GM12878 (cell line): ENCODE measurements at regions not wholly inside any gene's neighbourhood (a gene's known extent, or its start where the extent isn't known, plus 50 kb on each side); places are given as distances from the start of the nearest gene placed in this dataset.

Experiments used
- ATAC-seq: fragments of 200-7000 bp; cut with Tn5 transposase; 3 replicates; pipeline ENCODE4 v1.9.1; 2020; ENCODE audit warnings: mild to moderate bottlenecking, moderate library complexity
- BruUV-seq: library from RNA; stranded (reverse); fragments of 400-500 nt; replicated peaks from 2 replicates; lab custom pipeline; 2021; lab: Mats Ljungman, UMichigan
- CTCF ChIA-PET: fragments of 300-600 bp; sonication (Branson Sonifier 250); formaldehyde crosslinking; extraction: SDS; loops from one replicate; lab custom pipeline; 2021; ENCODE audit warnings: inconsistent platforms; lab: Yijun Ruan, JAX
- POLR2A ChIA-PET: fragments of 350-600 bp; formaldehyde crosslinking; extraction: SDS; loops from one replicate; lab custom pipeline; 2021; ENCODE audit warnings: inconsistent platforms; lab: Charles Lee
- RAD21 ChIA-PET: fragments of 300-600 bp; sonication (Branson Sonifier 250); formaldehyde crosslinking; loops from one replicate; lab custom pipeline; 2023; ENCODE audit warnings: antibody characterized with exemption; ENCODE audit not compliant: unreplicated experiment; lab: Charles Lee
- SMC1A ChIA-PET: fragments of 300-600 bp; sonication (Branson Sonifier 250); formaldehyde crosslinking; loops from one replicate; lab custom pipeline; 2023; ENCODE audit not compliant: unreplicated experiment, uncharacterized antibody; lab: Charles Lee
- DNase-seq: peaks from one replicate; pipeline ENCODE4 v3.0.0-alpha.2; 2011; ENCODE audit warnings: low read depth, low spot score
- FAIRE-seq: peaks from 3 replicates; lab custom pipeline; 2011; peaks lifted over from hg19 to GRCh38; lab: Jason Lieb, UNC
- H2AFZ ChIP-seq: 2 replicates; pipeline ENCODE4 v1.6.0; 2011; ENCODE audit warnings: low read depth, low read length, control low read depth; ENCODE audit not compliant: control insufficient read depth
- H3K27ac ChIP-seq: 2 replicates; pipeline ENCODE4 v1.5.1; 2011; ENCODE audit warnings: control low read depth; ENCODE audit not compliant: control insufficient read depth, insufficient read depth
- H3K27me3 ChIP-seq, 2 experiments: replicated peaks in 1 of 2; 2 replicates each; pipeline versions ENCODE4 v1.6.0 to v1.6.1; 2011; ENCODE audit warnings: low read length in 1 of 2; ENCODE audit not compliant: control insufficient read depth in 2 of 2, insufficient read depth in 2 of 2
- H3K36me3 ChIP-seq, 2 experiments: 2 replicates each; pipeline ENCODE4 v1.5.1; 2011; ENCODE audit warnings: low read length in 1 of 2; ENCODE audit not compliant: control insufficient read depth in 2 of 2, insufficient read depth in 2 of 2
- H3K4me1 ChIP-seq: 2 replicates; pipeline ENCODE4 v1.6.1; 2011; ENCODE audit warnings: mild to moderate bottlenecking, low read length, moderate library complexity, mixed read lengths; ENCODE audit not compliant: control insufficient read depth, insufficient read depth
- H3K4me2 ChIP-seq: 2 replicates; pipeline ENCODE4 v1.6.0; 2011; ENCODE audit warnings: control low read depth; ENCODE audit not compliant: control insufficient read depth, insufficient read depth
- H3K4me3 ChIP-seq: fragments of 200-600 bp; sonication (generic); 2 replicates; pipeline ENCODE4 v1.5.1; 2016
- H3K79me2 ChIP-seq: 2 replicates; pipeline ENCODE4 v1.6.0; 2011; ENCODE audit warnings: low read length; ENCODE audit not compliant: control insufficient read depth, insufficient read depth
- H3K9ac ChIP-seq: 2 replicates; pipeline ENCODE4 v1.8.0; 2011; ENCODE audit warnings: low read length, control low read depth, mixed read lengths; ENCODE audit not compliant: control insufficient read depth, insufficient read depth
- H3K9me3 ChIP-seq: replicated peaks from 3 replicates; pipeline ENCODE4 v1.5.1; 2011; ENCODE audit warnings: mild to moderate bottlenecking, low read length; ENCODE audit not compliant: control insufficient read depth, insufficient read depth
- H4K20me1 ChIP-seq: 2 replicates; pipeline ENCODE4 v1.6.0; 2011; ENCODE audit not compliant: control insufficient read depth, insufficient read depth
- CBX3 ChIP-seq: fragments of 200-600 bp; sonication (generic); IDR thresholded peaks from 2 replicates; pipeline ENCODE4 v1.6.1; 2016; ENCODE audit warnings: low read depth, borderline replicate concordance
- CEBPB ChIP-seq, 2 experiments: fragments of 150-350 bp in 1 of 2; IDR thresholded peaks; 2 replicates each; pipeline ENCODE4 v1.6.1; 2012 to 2014; ENCODE audit warnings: low read depth in 2 of 2, low read length in 2 of 2, borderline replicate concordance in 1 of 2, inconsistent platforms in 1 of 2
- CHD4 ChIP-seq: fragments of 200-600 bp; sonication (generic); IDR thresholded peaks from 2 replicates; pipeline ENCODE4 v1.6.1; 2016; ENCODE audit warnings: mild to moderate bottlenecking
- FOXM1 ChIP-seq: IDR thresholded peaks from 2 replicates; pipeline ENCODE4 v1.6.1; 2012; ENCODE audit warnings: low read depth, mild to moderate bottlenecking, inconsistent platforms, low read length, moderate library complexity
- IKZF1 ChIP-seq: fragments of 450-650 bp; conservative IDR thresholded peaks from 2 replicates; pipeline ENCODE4 v1.6.1; 2017; ENCODE audit warnings: antibody characterized with exemption, mild to moderate bottlenecking
- MXI1 ChIP-seq: fragments of 150-350 bp; IDR thresholded peaks from 2 replicates; pipeline ENCODE4 v1.6.1; 2011; ENCODE audit warnings: low read depth, mild to moderate bottlenecking, inconsistent platforms, low read length, improper control_type of control experiment
- NR2C1 ChIP-seq: fragments of 450-650 bp; IDR thresholded peaks from 2 replicates; pipeline ENCODE4 v1.6.1; 2017; ENCODE audit warnings: antibody characterized with exemption, mild to moderate bottlenecking, moderate library complexity
- TCF12 ChIP-seq: IDR thresholded peaks from 2 replicates; pipeline ENCODE4 v1.6.1; 2011; ENCODE audit warnings: low read depth, mild to moderate bottlenecking, low read length
- WGBS: methylation state at CpG from one replicate; pipeline ENCODE4 v1.1.6; 2016; ENCODE audit warnings: low lambda C conversion rate; ENCODE audit not compliant: insufficient replicate concordance, insufficient coverage; ENCODE audit errors: missing lambda C conversion rate; 5-methylcytosine and 5-hydroxymethylcytosine counted together
- in situ Hi-C: fragments of 300-500 bp; cut with MboI; formaldehyde crosslinking; loops from 9 replicates; pipeline ENCODE4 v1.14.3; 2018; ENCODE audit warnings: mixed read lengths
- intact Hi-C: fragments of 100-400 bp; cut with micrococcal nuclease; formaldehyde crosslinking; loops from one replicate; pipeline ENCODE4 v1.14.2; 2022; ENCODE audit not compliant: unreplicated experiment

DNA sequence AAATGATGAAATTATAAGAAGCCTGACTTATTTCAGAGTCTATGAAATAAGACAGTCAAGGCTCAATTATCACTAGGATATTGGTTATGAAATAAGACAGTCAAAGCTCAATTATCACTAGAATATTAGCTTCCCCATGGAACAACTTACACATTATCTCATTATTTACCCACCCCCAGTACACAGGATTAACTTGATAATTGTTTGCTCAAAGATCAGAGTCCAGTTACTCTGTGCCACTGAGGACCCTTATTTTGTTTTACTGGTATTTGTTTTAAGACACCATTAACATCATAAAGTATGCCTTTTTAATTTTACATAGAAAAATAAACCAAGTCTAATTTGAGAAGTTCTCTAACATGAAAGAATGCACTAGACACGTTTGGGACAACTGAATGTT is 225.4 kb downstream of the SI start:
- intact Hi-C loops = no loop called here
- ATAC-seq = no peak
- CTCF ChIA-PET = no interaction called here
- POLR2A ChIA-PET = no interaction called here
- Histone ChIP-seq H3K9me3 (no peaks in the 10 kb centered on the region), H2AFZ (no peak overlapping the region), H4K20me1 (no peaks in the 10 kb centered on the region), H3K4me3 (no peak overlapping the region), H3K27ac (no peak overlapping the region), H3K36me3 (no peaks in the 10 kb centered on the region), H3K9ac (no peak overlapping the region), H3K4me2 (no peak overlapping the region), H3K27me3 (no peaks in the 10 kb centered on the region), H3K4me1 (no peaks in the 10 kb centered on the region), H3K79me2 (no peaks in the 10 kb centered on the region)
- RAD21 ChIA-PET = no interaction called here
- DNase-seq = no peak
- BruUV-seq = no TSS peak
- FAIRE-seq = no peak
- in situ Hi-C loops = no loop called here
- SMC1A ChIA-PET = no interaction called here
- 0% methylated on average over 1 of the region's 1 CpG for WGBS
- TF ChIP-seq TCF12 (no peak), NR2C1 (no peak), CBX3 (no peak), MXI1 (no peak), CEBPB (IDR thresholded peaks at IDR 0.05; ENCODE audit: borderline replicate concordance in 1 of 2, low read depth in 2 of 2, low read length in 2 of 2) (no peak)

DNA sequence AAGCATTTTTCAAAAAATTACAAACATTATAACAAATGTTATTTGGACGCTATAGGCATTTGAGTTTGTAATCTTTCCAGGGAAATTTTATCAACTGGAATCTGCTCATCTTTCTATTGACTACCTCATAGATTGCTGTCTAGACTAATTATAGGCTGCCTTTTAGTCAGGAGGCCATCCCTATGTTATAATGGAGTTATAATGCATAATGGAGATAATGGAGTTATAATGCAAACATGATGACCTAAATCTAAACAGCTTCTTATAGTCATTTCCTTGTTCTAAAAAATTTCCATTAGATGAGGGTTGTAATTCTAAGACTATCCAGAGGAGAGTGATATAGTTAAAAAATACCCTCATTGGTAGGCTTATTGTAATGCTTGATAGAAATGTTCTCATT is 226.4 kb downstream of the SI start:
- ChIA-PET POLR2A (no interaction called here), RAD21 (no interaction called here), SMC1A (interaction anchor here (1.2 kb wide), 1 partner anchor 12 kb away, joined by 3 read pairs; no protein-coding TSS in a partner anchor), CTCF (interaction anchor here (0.7 kb wide), 1 partner anchor 285 kb away, joined by 3 read pairs; no protein-coding TSS in a partner anchor)
- Histone ChIP-seq H3K36me3 (no peaks in the 10 kb centered on the region), H3K4me2 (no peak overlapping the region), H3K79me2 (no peaks in the 10 kb centered on the region), H4K20me1 (no peaks in the 10 kb centered on the region), H2AFZ (no peak overlapping the region), H3K4me3 (no peak overlapping the region), H3K27me3 (no peaks in the 10 kb centered on the region), H3K4me1 (no peaks in the 10 kb centered on the region), H3K9ac (no peak overlapping the region), H3K27ac (no peak overlapping the region), H3K9me3 (no peaks in the 10 kb centered on the region)
- no TSS peak for BruUV-seq
- FAIRE-seq (no peak), ATAC-seq (no peak), DNase-seq (no peak)
- no peak for TF ChIP-seq IKZF1
- TF ChIP-seq CHD4 = no peak
- TF ChIP-seq FOXM1 = no peak
- in situ Hi-C loops = no loop called here
- WGBS = 52% methylated on average over 1 of the region's 1 CpG
- intact Hi-C loops = no loop called here
